Thoracic aorta (tissue), 2 donors: ENCODE measurements at regions not wholly inside any gene's neighbourhood (a gene's known extent, or its start where the extent isn't known, plus 50 kb on each side); places are given as distances from the start of the nearest gene placed in this dataset.

Experiments used
- ATAC-seq: fragments of 150-250 bp; one replicate; pipeline ENCODE4 v1.8.0; 2017; ENCODE audit warnings: low read depth; ENCODE audit not compliant: insufficient number of reproducible peaks, low FRiP score
- DNase-seq: peaks from one replicate; pipeline ENCODE4 v3.0.0-alpha.2; 2020; ENCODE audit warnings: low spot score
- H3K27ac ChIP-seq, 2 donors: fragments of 200-600 bp; sonication (generic); 1 replicate in 1 of 2; 2 replicates in 1 of 2; pipeline ENCODE4 v1.5.1; 2016; ENCODE audit warnings: mild to moderate bottlenecking in 2 of 2, moderate library complexity in 2 of 2
- H3K27me3 ChIP-seq: fragments of 200-600 bp; sonication (generic); replicated peaks from 2 replicates; pipeline ENCODE4 v1.6.0; 2016; ENCODE audit warnings: mild to moderate bottlenecking; ENCODE audit not compliant: insufficient read depth
- H3K36me3 ChIP-seq: fragments of 200-600 bp; sonication (generic); one replicate; pipeline ENCODE4 v1.5.1; 2016
- H3K4me1 ChIP-seq, 2 donors: fragments of 200-600 bp; sonication (generic); 1 replicate in 1 of 2; 2 replicates in 1 of 2; pipeline versions ENCODE4 v1.5.1 to v1.6.0; 2016; ENCODE audit warnings: low read depth in 2 of 2, mild to moderate bottlenecking in 1 of 2; ENCODE audit not compliant: control insufficient read depth in 1 of 2
- H3K4me3 ChIP-seq: fragments of 200-600 bp; sonication (generic); 2 replicates; pipeline ENCODE4 v1.5.1; 2016; ENCODE audit warnings: mild to moderate bottlenecking
- H3K9me3 ChIP-seq: fragments of 200-600 bp; sonication (generic); 2 replicates; pipeline ENCODE4 v1.5.1; 2016
- CTCF ChIP-seq: fragments of 200-600 bp; sonication (generic); IDR thresholded peaks from one replicate; pipeline ENCODE4 v1.5.1; 2019; ENCODE audit warnings: antibody characterized with exemption

DNA sequence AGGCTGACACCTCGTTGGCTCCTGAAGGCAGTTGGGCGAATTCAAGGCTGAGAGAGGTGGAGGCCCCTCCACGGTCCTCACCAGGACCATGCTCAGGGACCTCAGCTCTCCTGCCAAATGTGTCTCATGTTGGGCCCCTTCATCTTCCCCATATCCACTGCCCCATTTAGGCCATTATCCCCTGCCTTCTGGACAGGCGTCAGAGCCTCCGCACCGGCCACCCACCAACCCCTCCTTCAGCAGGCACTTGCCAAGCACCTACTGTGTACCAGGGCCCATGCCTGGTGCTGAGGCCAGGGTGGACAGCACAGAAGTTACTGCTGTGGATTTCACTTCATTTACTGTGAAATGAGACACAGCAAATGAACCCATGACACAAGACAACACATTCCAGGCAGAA is 325.8 kb downstream of the MATN1 start:
- no peak for ATAC-seq

GRCh38 chr1:30395631-30396030 is 327.8 kb downstream of the MATN1 start:
- Histone ChIP-seq H3K27ac (no peak overlapping the region), H3K36me3 (no peaks in the 10 kb centered on the region), H3K27me3 (no peaks in the 10 kb centered on the region), H3K9me3 (no peaks in the 10 kb centered on the region), H3K4me1 (no peaks in the 10 kb centered on the region), H3K4me3 (no peak overlapping the region)
- no peak for ATAC-seq
- DNase-seq: no peak
- no peak for TF ChIP-seq CTCF

More for the DNA sequence above, 325.8 kb downstream of the MATN1 start:
- H3K4me1 ChIP-seq: no peaks in the 10 kb centered on the region
- DNase-seq: no peak
- H3K27ac ChIP-seq: no peak overlapping the region
- no peaks in the 10 kb centered on the region for H3K27me3 ChIP-seq
- H3K36me3 ChIP-seq: no peaks in the 10 kb centered on the region
- TF ChIP-seq CTCF: no peak
- no peak overlapping the region for H3K4me3 ChIP-seq
- no peaks in the 10 kb centered on the region for H3K9me3 ChIP-seq

GRCh38 chr1:30388386-30388785 is 335.0 kb downstream of the MATN1 start:
- Histone ChIP-seq H3K4me1 (no peaks in the 10 kb centered on the region), H3K4me3 (no peak overlapping the region), H3K27me3 (no peaks in the 10 kb centered on the region), H3K27ac (no peak overlapping the region), H3K36me3 (no peaks in the 10 kb centered on the region), H3K9me3 (no peaks in the 10 kb centered on the region)
- TF ChIP-seq CTCF: no peak
- ATAC-seq (no peak), DNase-seq (no peak)

GRCh38 chr1:30386156-30386926 is 337.0 kb downstream of the MATN1 start:
- Histone ChIP-seq H3K27ac (no peak overlapping the region), H3K36me3 (no peaks in the 10 kb centered on the region), H3K4me1 (no peaks in the 10 kb centered on the region), H3K27me3 (no peaks in the 10 kb centered on the region), H3K9me3 (no peaks in the 10 kb centered on the region), H3K4me3 (no peak overlapping the region)
- ATAC-seq (no peak), DNase-seq (no peak)
- no peak for TF ChIP-seq CTCF

DNA sequence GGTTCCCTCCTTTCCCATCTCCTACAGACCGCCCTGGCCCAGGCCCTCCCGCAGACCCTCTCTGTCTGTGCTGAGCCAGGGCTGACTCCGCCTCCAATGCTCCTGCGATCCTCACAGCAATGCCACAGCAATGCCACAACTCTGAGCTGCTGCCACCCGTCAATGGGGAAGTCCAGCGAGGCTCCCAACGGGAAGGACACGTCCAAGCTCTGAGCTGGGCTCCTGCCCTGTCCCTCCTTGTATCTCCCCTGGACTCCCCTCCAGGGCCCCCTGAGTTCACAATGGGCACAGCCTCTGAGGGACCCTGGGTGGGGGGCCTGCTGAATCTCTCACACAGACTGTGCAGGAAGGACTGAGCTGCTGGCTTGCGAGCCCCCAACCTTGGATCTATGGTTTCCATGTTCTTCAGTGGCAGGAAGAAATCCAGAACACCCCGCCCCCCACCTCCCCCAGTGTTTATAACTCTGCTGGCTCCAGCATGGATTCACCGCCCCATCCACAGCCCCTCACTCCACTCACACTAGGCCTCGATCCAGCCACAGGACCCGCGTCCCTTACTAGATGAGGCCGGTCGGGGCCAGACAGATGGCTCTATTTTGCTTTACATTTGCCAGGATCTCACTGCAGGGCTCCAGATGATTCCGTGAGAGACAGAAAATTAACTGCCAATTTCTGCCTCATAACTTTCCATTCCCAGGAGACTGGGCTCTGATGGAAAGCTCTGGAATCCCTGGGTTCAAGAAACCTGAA is 338.0 kb downstream of the MATN1 start:
- H3K4me3 ChIP-seq: no peak overlapping the region
- DNase-seq (no peak), ATAC-seq (no peak)
- H3K36me3 ChIP-seq: no peaks in the 10 kb centered on the region
- no peaks in the 10 kb centered on the region for H3K9me3 ChIP-seq
- no peaks in the 10 kb centered on the region for H3K4me1 ChIP-seq
- H3K27ac ChIP-seq: no peak overlapping the region
- H3K27me3 ChIP-seq: no peaks in the 10 kb centered on the region
- TF ChIP-seq CTCF: no peak
